ENCODE measurements at regions not wholly inside any gene's neighbourhood (a gene's known extent, or its start where the extent isn't known, plus 50 kb on each side); places are given as distances from the start of the nearest gene placed in this dataset.

- no peaks in the 10 kb centered on the region for H3K27me3 ChIP-seq
- Mint-ChIP-seq H3K27ac (no peak overlapping the region), H3K4me1 (peaks cover 8% of the 10 kb centered on the region), H3K27me3 (ENCODE audit: insufficient read depth, low read depth) (peaks cover 2% of the 10 kb centered on the region), H3K4me3 (no peak overlapping the region), H3K9me3 (no peaks in the 10 kb centered on the region), H3K36me3 (no peaks in the 10 kb centered on the region)
- no peak overlapping the region for H3K27ac ChIP-seq
- no peak overlapping the region for H2AFZ ChIP-seq (replicated peaks)
- DNase-seq (ENCODE audit: low spot score): no peak
- TF ChIP-seq CTCF (IDR thresholded peaks at IDR 0.05) (no peak), EZH2phosphoT487 (IDR thresholded peaks at IDR 0.05) (no peak), EZH2 (IDR thresholded peaks at IDR 0.05) (no peak)
- H3K9ac ChIP-seq: no peak overlapping the region
- H3K79me2 ChIP-seq (ENCODE audit: low read depth): no peaks in the 10 kb centered on the region
- H4K20me1 ChIP-seq (ENCODE audit: low read depth): no peaks in the 10 kb centered on the region
- H3K4me1 ChIP-seq: no peaks in the 10 kb centered on the region
- no peak overlapping the region for H3K4me3 ChIP-seq
- H3K4me2 ChIP-seq: no peak overlapping the region
- no peaks in the 10 kb centered on the region for H3K36me3 ChIP-seq
- no peaks in the 10 kb centered on the region for H3F3A ChIP-seq (ENCODE audit: low read depth)
- no peaks in the 10 kb centered on the region for H3K9me3 ChIP-seq (ENCODE audit: low read depth)
These were observed 125.9 kb upstream of the NABP1 start for GRCh38 chr2:191552066-191552465.

GRCh38 chr2:191554240-191554639, 123.7 kb upstream of the NABP1 start:
- H3K4me2 ChIP-seq: no peak overlapping the region
- Mint-ChIP-seq H3K4me3 (no peak overlapping the region), H3K27ac (no peak overlapping the region), H3K4me1 (no peaks in the 10 kb centered on the region), H3K9me3 (no peaks in the 10 kb centered on the region), H3K36me3 (no peaks in the 10 kb centered on the region), H3K27me3 (ENCODE audit: insufficient read depth, low read depth) (peaks cover 2% of the 10 kb centered on the region)
- H4K20me1 ChIP-seq (ENCODE audit: low read depth): no peaks in the 10 kb centered on the region
- H3K27me3 ChIP-seq: no peaks in the 10 kb centered on the region
- DNase-seq (ENCODE audit: low spot score): no peak
- no peak overlapping the region for H3K9ac ChIP-seq
- no peaks in the 10 kb centered on the region for H3F3A ChIP-seq (ENCODE audit: low read depth)
- H3K4me3 ChIP-seq: no peak overlapping the region
- no peaks in the 10 kb centered on the region for H3K4me1 ChIP-seq
- no peak overlapping the region for H3K27ac ChIP-seq
- no peaks in the 10 kb centered on the region for H3K79me2 ChIP-seq (ENCODE audit: low read depth)
- no peaks in the 10 kb centered on the region for H3K9me3 ChIP-seq (ENCODE audit: low read depth)
- no peak overlapping the region for H2AFZ ChIP-seq (replicated peaks)
- TF ChIP-seq EZH2 (IDR thresholded peaks at IDR 0.05) (no peak), CTCF (IDR thresholded peaks at IDR 0.05) (no peak)
- no peaks in the 10 kb centered on the region for H3K36me3 ChIP-seq

GRCh38 chr2:191555092-191555742, 122.7 kb upstream of the NABP1 start:
- Mint-ChIP-seq H3K4me1 (no peaks in the 10 kb centered on the region), H3K27ac (no peak overlapping the region), H3K27me3 (ENCODE audit: insufficient read depth, low read depth) (peaks cover 2% of the 10 kb centered on the region), H3K4me3 (no peak overlapping the region), H3K36me3 (no peaks in the 10 kb centered on the region), H3K9me3 (no peaks in the 10 kb centered on the region)
- Histone ChIP-seq H3K9ac (no peak overlapping the region), H3K27ac (no peak overlapping the region), H3F3A (ENCODE audit: low read depth) (no peaks in the 10 kb centered on the region), H3K9me3 (ENCODE audit: low read depth) (no peaks in the 10 kb centered on the region), H3K4me1 (no peaks in the 10 kb centered on the region), H3K27me3 (no peaks in the 10 kb centered on the region), H3K36me3 (no peaks in the 10 kb centered on the region), H4K20me1 (ENCODE audit: low read depth) (no peaks in the 10 kb centered on the region), H3K79me2 (ENCODE audit: low read depth) (no peaks in the 10 kb centered on the region), H3K4me2 (no peak overlapping the region), H2AFZ (replicated peaks) (no peak overlapping the region), H3K4me3 (no peak overlapping the region)
- TF ChIP-seq CTCF (IDR thresholded peaks at IDR 0.05) (peak; percentile 81), EZH2phosphoT487 (IDR thresholded peaks at IDR 0.05) (no peak), EZH2 (IDR thresholded peaks at IDR 0.05) (no peak)
- peak; percentile 83 for DNase-seq (ENCODE audit: low spot score)

All from neural progenitor cell (in vitro differentiated cells).